Right atrium auricular region (tissue), 2 donors: ENCODE measurements at regions not wholly inside any gene's neighbourhood (a gene's known extent, or its start where the extent isn't known, plus 50 kb on each side); places are given as distances from the start of the nearest gene placed in this dataset.
"Not testable (repeated sequence)": the region's sequence is repeated elsewhere in the genome, so short reads cannot be mapped to it uniquely, and the experiment has no call there.

ENCODE experiments used
- DNase-seq: peaks from one replicate; pipeline ENCODE4 v3.0.0-alpha.2; 2019; ENCODE audit warnings: low spot score
- H3K27ac ChIP-seq, 2 donors: fragments of 200-600 bp; sonication (generic); 1 replicate in 1 of 2; 2 replicates in 1 of 2; pipeline ENCODE4 v1.5.1; 2016 to 2019
- H3K27me3 ChIP-seq, 2 donors: fragments of 200-600 bp; sonication (generic); one replicate each; pipeline versions ENCODE4 v1.5.1 to v1.6.0; 2017 to 2019
- H3K36me3 ChIP-seq: fragments of 200-600 bp; sonication (generic); one replicate; pipeline ENCODE4 v1.5.1; 2016
- H3K4me1 ChIP-seq, 2 donors: fragments of 200-600 bp; sonication (generic); one replicate each; pipeline versions ENCODE4 v1.5.1 to v1.6.0; 2017 to 2019
- H3K4me3 ChIP-seq, 2 donors: fragments of 200-600 bp; sonication (generic); 1 replicate in 1 of 2; 2 replicates in 1 of 2; pipeline ENCODE4 v1.5.1; 2017 to 2019; ENCODE audit warnings: mild to moderate bottlenecking in 1 of 2, moderate library complexity in 1 of 2
- H3K9me3 ChIP-seq, 2 donors: fragments of 200-600 bp; sonication (generic); one replicate each; pipeline ENCODE4 v1.5.1; 2019
- TF ChIP-seq, protein P1 (sequence below), 2 donors: fragments of 200-600 bp; sonication (generic); IDR thresholded peaks; one replicate each; pipeline ENCODE4 v1.5.1; 2019; ENCODE audit warnings: antibody characterized with exemption in 2 of 2

DNA sequence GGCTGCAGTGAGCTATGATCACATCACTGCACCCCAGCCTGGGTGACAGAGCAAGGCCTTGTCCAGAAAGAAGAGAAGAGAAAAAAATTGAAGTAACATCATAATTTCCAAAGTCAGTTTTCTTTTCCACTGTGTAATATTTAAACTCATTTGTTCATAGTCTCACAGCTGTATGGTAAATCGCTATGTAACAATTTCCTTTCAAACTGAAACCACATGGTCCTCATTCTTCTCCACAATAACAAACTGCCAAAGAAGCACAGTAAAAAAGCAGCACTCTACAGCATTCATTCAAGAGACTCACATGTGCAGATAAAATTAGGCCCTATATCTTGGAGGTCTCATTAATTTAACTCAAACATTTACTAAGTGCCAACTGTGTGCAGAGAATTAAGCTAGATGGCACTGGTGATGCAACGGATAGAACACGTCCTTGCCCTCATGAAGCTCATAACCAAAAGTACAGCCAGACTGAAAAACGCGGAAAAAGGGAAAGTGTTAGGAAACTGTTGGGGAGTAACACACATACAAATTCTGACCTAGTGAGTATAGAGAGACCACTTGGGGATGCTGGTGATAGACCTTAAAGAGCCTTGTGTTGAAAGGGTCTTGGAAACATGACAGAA, 174.0 kb upstream of the KCTD7 start:
- Histone ChIP-seq H3K36me3 (no peaks in the 10 kb centered on the region), H3K9me3 (no peaks in the 10 kb centered on the region), H3K4me3 (no peak overlapping the region), H3K27ac (no peak overlapping the region), H3K4me1 (no peaks in the 10 kb centered on the region), H3K27me3 (no peaks in the 10 kb centered on the region)
- TF ChIP-seq, protein P1, sequence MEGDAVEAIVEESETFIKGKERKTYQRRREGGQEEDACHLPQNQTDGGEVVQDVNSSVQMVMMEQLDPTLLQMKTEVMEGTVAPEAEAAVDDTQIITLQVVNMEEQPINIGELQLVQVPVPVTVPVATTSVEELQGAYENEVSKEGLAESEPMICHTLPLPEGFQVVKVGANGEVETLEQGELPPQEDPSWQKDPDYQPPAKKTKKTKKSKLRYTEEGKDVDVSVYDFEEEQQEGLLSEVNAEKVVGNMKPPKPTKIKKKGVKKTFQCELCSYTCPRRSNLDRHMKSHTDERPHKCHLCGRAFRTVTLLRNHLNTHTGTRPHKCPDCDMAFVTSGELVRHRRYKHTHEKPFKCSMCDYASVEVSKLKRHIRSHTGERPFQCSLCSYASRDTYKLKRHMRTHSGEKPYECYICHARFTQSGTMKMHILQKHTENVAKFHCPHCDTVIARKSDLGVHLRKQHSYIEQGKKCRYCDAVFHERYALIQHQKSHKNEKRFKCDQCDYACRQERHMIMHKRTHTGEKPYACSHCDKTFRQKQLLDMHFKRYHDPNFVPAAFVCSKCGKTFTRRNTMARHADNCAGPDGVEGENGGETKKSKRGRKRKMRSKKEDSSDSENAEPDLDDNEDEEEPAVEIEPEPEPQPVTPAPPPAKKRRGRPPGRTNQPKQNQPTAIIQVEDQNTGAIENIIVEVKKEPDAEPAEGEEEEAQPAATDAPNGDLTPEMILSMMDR (IDR thresholded peaks at IDR 0.05): no peak
- no peak for DNase-seq

DNA sequence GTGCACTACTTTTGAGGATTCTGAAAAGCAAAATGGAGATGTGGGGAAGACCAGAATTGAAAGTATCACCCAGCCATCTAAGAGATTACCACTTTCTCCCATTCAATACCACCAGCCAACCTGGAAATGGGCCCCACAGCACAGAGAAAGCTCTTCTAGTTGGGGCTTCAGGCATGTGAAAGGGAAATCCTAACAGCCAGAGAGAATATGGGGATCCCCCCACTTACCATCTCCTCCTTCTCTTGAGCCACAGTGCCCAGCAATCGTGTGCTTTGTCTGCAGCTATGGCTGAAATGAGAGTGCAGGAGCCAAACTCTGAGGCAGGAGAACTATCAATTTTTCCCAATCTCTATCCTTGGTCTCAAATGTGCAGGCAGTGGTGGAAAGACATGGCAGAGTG, 173.2 kb upstream of the KCTD7 start:
- DNase-seq, H3K9me3 ChIP-seq, H3K27me3 ChIP-seq, H3K36me3 ChIP-seq, H3K27ac ChIP-seq, H3K4me3 ChIP-seq, H3K4me1 ChIP-seq: not testable (repeated sequence)

DNA sequence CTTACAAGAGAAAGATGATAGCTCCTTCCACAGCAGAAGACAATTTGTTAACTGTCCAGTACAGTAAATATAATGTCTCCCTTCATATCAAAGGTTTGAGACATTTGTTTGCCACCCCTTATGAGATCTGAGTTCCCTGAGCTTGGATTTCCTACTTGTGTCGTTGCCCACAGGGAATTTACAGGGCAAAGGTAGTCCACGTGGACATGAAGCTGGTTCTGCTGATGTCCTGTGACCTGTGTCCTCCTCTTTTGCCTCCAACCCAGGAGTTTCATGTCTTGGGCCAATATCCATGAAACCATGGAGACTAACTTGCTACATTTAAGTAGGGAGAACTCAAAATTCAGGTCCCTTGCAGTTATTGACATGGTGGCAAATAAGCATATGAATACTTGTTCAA, 172.2 kb upstream of the KCTD7 start:
- H3K27me3 ChIP-seq, H3K9me3 ChIP-seq, H3K4me3 ChIP-seq, H3K27ac ChIP-seq, DNase-seq, H3K36me3 ChIP-seq, H3K4me1 ChIP-seq: not testable (repeated sequence)

DNA sequence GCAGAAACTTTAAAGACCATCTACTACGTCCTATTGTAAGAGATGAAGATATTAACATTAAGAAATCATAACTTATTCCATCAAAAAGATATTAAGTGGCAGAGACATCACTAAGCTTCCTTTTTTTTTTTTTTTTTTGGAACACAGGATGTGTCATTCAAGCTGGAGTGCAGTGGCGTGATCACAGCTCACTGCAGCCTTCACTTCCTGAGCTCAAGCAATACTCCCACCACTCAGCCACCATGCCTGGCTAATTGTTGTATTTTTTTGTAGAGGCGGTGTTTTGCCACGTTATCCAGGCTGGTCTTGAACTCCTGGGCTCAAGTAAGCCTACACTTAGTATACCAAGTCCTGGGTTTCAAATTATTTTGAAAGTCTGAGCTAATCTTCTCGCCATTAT, 169.7 kb upstream of the KCTD7 start:
- not testable (repeated sequence) for H3K27ac ChIP-seq, DNase-seq, H3K27me3 ChIP-seq, H3K9me3 ChIP-seq, H3K4me1 ChIP-seq, H3K4me3 ChIP-seq, H3K36me3 ChIP-seq

DNA sequence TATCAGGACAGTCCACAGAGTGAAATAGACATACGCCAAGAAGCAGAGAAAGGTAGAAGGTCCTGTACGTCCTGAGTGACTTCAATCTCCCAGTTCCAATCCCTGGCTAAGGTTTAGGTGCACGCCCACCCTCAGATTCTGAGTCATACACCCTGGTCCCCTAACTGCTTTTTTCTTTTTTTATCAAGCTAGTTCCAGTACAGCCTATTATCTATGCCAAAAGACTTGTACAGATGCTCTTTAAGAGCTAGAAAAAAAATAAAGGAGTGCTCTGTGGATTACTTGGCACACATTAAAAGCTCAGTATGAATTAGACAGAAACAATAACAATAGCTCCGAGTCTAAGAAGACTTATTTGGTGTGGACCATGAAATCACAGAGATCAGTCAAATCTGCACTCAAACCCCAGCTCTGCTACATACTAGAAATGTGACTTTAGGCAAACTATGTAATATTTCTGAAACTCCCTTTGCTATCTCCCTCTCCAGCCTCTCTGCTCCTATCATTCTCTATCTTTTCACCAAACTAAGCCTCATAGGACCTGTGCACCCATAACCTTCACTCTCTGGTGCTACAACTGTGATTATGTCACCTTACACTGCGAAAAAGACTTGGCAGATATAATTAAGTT, 168.8 kb upstream of the KCTD7 start:
- not testable (repeated sequence) for H3K27ac ChIP-seq, H3K36me3 ChIP-seq, H3K27me3 ChIP-seq, DNase-seq, H3K4me1 ChIP-seq, H3K4me3 ChIP-seq, H3K9me3 ChIP-seq

DNA sequence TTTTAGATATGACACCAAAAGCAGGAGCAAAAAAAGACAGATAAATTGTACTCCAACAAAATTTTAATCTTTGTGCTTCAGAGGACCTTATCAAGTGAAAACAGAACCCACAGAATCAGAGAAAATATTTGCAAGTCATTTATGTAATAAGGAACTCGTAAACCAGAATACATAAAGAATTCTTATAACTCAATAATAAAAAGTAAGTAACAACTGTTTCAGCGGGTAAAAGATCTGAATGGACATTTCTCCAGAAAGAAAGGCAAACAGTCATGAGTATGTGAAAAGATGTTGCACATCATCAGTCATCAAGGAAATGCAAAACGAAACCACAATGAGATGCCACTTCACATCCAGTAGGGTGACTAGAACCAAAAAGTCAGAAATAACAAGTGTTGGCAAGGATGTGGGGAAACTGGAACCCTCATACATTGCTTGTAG, 167.7 kb upstream of the KCTD7 start:
- DNase-seq: no peak
- H3K36me3 ChIP-seq: no peaks in the 10 kb centered on the region
- H3K4me1 ChIP-seq: no peaks in the 10 kb centered on the region
- H3K4me3 ChIP-seq: no peak overlapping the region
- TF ChIP-seq, protein P1 (IDR thresholded peaks at IDR 0.05): no peak
- no peak overlapping the region for H3K27ac ChIP-seq
- no peaks in the 10 kb centered on the region for H3K9me3 ChIP-seq
- H3K27me3 ChIP-seq: no peaks in the 10 kb centered on the region

DNA sequence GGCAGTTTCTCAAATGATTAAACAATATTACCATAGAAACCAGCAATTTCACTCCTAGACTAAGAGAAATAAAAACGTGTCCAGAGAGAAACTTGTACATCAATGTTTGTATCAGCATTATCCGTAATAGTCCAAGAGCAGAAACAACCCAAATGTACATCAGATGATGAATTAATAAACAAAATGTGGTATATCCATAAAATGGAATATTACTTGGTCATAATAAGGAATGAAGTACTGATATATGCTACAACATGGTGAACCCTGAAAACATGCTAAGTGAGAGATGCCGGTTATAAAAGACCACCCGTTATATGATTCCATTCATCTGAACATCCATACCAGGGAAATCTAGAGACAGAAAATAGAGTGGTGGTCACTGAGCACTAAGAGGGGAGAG, 167.3 kb upstream of the KCTD7 start:
- H3K27ac ChIP-seq, H3K4me1 ChIP-seq, H3K4me3 ChIP-seq, DNase-seq, H3K9me3 ChIP-seq, H3K27me3 ChIP-seq, H3K36me3 ChIP-seq: not testable (repeated sequence)

DNA sequence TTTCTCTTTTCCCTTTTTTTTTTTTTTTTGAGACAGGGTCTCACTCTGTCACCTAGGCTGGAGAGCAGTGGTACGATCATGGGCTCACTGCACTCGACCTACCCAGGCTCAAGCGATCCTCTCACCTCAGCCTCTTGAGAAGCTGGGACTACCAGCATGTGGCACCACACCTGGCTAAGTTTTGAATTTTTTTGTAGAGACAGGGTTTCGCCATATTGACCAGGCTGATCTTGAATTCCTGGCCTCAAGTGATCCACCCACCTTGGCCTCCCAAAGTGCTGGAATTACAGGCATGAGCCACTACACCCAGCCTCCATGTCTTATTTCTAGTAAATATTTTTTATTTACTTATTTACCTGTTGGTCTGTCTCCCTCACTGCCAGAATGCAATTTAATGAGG, 165.8 kb upstream of the KCTD7 start:
- not testable (repeated sequence) for H3K4me3 ChIP-seq, H3K36me3 ChIP-seq, H3K4me1 ChIP-seq, DNase-seq, H3K27ac ChIP-seq, H3K9me3 ChIP-seq, H3K27me3 ChIP-seq

DNA sequence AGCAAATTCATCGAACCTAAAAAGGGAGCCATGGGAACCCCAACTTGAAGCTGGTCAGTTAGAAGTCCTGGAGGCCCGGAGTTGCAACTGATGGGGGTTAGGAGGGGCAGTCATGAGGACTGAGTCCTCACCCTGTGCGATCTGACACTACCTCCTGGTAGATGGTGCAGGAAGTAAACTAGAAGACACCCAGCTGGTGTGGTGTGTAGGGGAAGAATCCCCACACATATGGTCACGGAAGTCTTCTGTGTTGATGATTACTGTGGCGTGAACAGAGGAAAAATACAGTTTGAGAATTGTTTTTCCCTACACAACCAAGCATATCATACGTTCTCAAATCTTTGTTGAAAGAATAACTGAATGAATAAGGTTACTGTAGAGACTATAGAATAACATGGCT, 164.6 kb upstream of the KCTD7 start:
- TF ChIP-seq, protein P1 (IDR thresholded peaks at IDR 0.05): no peak
- H3K36me3 ChIP-seq: no peaks in the 10 kb centered on the region
- H3K4me1 ChIP-seq: no peaks in the 10 kb centered on the region
- no peaks in the 10 kb centered on the region for H3K9me3 ChIP-seq
- no peaks in the 10 kb centered on the region for H3K27me3 ChIP-seq
- no peak for DNase-seq
- H3K27ac ChIP-seq: no peak overlapping the region
- H3K4me3 ChIP-seq: no peak overlapping the region
